AG04449 (cell line): ENCODE measurements at regions not wholly inside any gene's neighbourhood (a gene's known extent, or its start where the extent isn't known, plus 50 kb on each side); places are given as distances from the start of the nearest gene placed in this dataset.

ENCODE experiments used
- CTCF ChIA-PET: fragments of 350-600 bp; formaldehyde crosslinking; extraction: SDS; loops from one replicate; lab custom pipeline; 2021; ENCODE audit warnings: antibody characterized with exemption; lab: Yijun Ruan, JAX
- POLR2A ChIA-PET: fragments of 400-600, 350-600 bp; formaldehyde crosslinking; extraction: SDS; loops from one replicate; lab custom pipeline; 2020; ENCODE audit warnings: antibody characterized with exemption, inconsistent platforms; lab: Yijun Ruan, JAX
- DNase-seq: peaks from one replicate; pipeline ENCODE4 v3.0.0-alpha.2; 2010; ENCODE audit warnings: low read depth, low spot score
- H3K4me3 ChIP-seq: 2 replicates; pipeline ENCODE4 v1.5.1; 2011; ENCODE audit warnings: low read depth, mild to moderate bottlenecking, control low read depth, low read length
- TF ChIP-seq, protein P1 (sequence below): IDR thresholded peaks from one replicate; pipeline ENCODE4 v1.5.1; 2011; ENCODE audit warnings: mild to moderate bottlenecking, moderate library complexity, low read length, control low read depth, inconsistent platforms; ENCODE audit not compliant: insufficient read depth; ENCODE audit errors: missing control alignments

DNA sequence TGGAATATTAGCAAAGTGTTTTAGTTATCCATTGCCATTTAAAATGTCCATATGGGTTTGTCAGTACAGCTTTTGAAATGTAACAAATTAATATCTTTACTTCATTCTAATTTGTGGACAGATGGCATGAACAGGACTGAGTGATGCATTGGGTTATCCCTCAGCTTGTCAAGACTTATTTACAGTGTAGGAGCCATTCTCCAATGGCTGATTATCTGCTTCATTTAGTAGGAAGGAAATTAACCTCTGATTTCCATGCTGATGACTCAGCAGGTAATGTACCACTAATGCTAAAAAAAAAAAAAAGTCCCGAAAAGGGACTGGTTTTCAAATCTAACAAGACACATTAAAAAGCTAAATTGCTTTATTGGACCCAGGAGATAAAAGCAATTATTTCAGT lies 1149.0 kb upstream of the USP15 start:
- TF ChIP-seq, protein P1, sequence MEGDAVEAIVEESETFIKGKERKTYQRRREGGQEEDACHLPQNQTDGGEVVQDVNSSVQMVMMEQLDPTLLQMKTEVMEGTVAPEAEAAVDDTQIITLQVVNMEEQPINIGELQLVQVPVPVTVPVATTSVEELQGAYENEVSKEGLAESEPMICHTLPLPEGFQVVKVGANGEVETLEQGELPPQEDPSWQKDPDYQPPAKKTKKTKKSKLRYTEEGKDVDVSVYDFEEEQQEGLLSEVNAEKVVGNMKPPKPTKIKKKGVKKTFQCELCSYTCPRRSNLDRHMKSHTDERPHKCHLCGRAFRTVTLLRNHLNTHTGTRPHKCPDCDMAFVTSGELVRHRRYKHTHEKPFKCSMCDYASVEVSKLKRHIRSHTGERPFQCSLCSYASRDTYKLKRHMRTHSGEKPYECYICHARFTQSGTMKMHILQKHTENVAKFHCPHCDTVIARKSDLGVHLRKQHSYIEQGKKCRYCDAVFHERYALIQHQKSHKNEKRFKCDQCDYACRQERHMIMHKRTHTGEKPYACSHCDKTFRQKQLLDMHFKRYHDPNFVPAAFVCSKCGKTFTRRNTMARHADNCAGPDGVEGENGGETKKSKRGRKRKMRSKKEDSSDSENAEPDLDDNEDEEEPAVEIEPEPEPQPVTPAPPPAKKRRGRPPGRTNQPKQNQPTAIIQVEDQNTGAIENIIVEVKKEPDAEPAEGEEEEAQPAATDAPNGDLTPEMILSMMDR = no peak
- no peak overlapping the region for H3K4me3 ChIP-seq
- no peak for DNase-seq
- ChIA-PET POLR2A (no interaction called here), CTCF (no interaction called here)

DNA sequence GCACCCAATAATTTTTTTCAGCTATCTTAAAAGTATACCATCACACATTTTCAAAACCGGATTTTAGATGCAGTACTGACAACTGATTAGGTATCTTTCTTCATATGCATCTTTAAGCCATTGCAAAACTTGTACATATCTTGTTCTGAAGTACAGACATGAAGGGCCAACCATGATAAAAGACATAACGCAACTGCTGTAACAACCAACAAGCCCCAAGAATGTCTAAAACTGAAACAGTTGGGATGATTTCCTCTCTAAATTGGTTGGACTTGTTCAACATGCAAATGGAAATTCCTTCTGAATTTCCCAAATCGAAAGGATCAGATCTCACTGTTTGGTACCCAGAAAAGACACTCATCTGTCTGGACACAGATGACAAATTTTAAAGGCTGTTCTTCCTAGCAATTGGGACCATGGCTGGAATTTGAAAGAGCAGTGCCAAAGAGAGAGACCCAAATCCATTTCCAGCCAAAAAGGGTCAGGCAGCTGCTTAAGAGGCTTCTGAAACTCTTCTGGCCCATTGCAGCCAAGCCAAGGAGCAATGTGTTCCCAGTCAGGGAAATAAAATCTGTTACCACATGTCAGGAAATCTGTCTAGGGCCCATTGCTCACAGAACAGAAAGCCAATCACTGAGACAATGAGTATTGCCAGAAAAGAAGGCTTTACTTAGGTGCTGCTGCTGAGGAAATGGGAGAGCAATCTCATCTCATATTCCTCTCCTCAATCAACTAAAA lies 1122.4 kb upstream of the USP15 start:
- CTCF ChIA-PET = no interaction called here
- POLR2A ChIA-PET = no interaction called here
- TF ChIP-seq, protein P1 = no peak
- H3K4me3 ChIP-seq = no peak overlapping the region
- DNase-seq = no peak

DNA sequence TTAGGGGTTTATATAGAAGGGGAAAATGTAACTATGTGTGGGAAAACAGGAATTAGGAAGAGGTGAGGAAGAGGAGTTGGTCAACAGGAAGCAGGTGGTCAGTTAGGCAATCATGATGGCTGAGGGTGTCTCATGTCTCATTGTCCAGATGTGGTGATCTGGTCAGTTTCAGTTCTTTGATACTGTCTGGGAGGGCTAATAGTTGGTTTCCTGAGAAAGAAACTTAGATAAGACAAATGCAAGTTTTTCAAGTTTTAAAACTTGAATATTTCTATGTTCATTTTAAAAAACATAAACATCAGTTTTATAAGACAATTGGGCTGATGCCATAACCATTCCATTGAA lies 1121.8 kb upstream of the USP15 start:
- CTCF ChIA-PET = no interaction called here

DNA sequence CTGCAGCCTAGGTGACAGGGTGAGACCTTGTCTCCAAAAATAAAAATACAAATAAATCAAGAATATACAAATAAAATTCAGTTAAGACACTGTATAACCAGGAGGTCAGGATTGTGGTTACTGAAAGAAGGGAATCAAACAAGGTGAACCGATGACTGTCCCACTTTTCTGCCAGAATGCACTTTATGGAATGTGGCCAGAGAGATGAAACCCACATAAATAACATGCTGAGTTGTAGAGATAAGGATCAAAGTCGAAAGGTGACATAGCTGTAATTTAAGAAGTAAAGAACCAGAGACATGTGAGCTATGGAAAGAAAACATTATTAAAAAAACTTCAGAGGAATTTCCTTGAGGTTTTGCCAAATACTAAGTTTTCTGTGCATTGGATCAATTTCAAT lies 1098.2 kb upstream of the USP15 start:
- ChIA-PET POLR2A (no interaction called here), CTCF (no interaction called here)
- no peak for DNase-seq
- TF ChIP-seq, protein P1 = no peak
- no peak overlapping the region for H3K4me3 ChIP-seq

More for the DNA sequence above, 1121.8 kb upstream of the USP15 start:
- H3K4me3 ChIP-seq = no peak overlapping the region
- no peak for DNase-seq
- POLR2A ChIA-PET = no interaction called here
- TF ChIP-seq, protein P1 = no peak

DNA sequence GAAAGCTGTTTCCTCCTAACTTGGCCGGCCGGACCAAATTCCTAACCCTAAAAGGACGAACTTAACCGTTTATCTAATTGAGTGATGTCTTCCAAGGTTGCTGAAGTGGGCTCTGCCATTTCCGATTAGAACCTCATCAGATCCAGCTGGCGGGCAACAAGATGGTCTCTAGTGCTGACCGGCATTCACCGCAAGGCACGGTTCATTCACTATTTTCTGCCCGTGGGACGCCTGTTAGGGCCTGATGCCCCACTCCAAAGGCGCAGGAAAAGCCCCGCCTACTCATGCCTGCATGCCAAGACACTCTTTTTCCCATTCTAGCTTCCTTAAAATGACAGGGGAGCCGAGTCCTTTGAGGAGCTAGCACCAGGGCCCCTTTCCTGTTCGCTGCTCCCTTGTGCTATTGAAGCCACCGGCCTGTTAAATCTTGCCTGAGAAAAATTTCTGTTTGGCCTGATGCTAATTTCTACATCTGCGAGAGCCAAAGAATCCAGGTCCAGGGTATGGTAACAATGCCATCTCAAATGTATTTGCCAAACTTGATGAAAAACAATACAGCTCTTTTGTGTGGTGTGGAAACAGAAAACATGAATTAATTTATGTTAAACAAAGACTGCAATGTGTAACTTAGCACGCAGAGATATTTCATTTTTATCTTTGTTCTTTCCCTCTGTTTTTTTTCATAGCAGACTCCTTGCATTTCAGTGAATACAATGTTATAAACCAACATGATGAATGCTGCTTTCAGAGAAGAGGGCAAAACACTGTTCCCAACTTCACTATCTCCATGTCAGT lies 1071.2 kb upstream of the USP15 start:
- POLR2A ChIA-PET = no interaction called here

DNA sequence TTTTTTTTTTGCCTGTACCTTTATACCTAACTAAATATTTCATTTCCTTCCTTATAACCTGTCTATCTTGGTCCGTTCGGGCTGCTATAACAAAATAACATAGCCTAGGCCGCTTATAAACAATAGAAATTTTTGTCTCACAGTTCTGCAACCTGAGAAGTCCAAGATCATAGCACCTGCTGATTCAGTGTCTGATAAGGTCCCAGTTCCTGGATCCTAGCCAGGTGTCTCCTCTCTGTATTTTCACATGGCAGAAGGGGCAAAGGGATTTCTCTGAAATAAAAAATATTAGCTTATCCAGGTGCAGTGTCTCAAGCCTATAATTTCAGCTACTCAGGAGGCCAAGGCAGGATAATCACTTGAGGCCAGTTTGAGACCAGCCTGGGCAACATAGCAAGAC lies 1046.6 kb upstream of the USP15 start:
- POLR2A ChIA-PET = no interaction called here
- no peak overlapping the region for H3K4me3 ChIP-seq
- no peak for DNase-seq
- CTCF ChIA-PET = no interaction called here
- TF ChIP-seq, protein P1 = no peak

More for the DNA sequence above, 1071.2 kb upstream of the USP15 start:
- TF ChIP-seq, protein P1 = no peak
- H3K4me3 ChIP-seq = no peak overlapping the region
- DNase-seq = no peak
- CTCF ChIA-PET = no interaction called here
